ENCODE measurements at regions not wholly inside any gene's neighbourhood (a gene's known extent, or its start where the extent isn't known, plus 50 kb on each side); places are given as distances from the start of the nearest gene placed in this dataset.

- no peak for TF ChIP-seq POLR2A (IDR thresholded peaks at IDR 0.05)
- TF ChIP-seq CTCF (IDR thresholded peaks at IDR 0.05), result no peak
Measured at GRCh38 chr7:84663224-84663623, 468.6 kb upstream of the SEMA3A start.
